ENCODE measurements at regions not wholly inside any gene's neighbourhood (a gene's known extent, or its start where the extent isn't known, plus 50 kb on each side); places are given as distances from the start of the nearest gene placed in this dataset.

GRCh38 chr1:87715471-87715870 is 386.8 kb downstream of the LMO4 start:
- TF ChIP-seq ARNTL (CRISPR knock-in tag; IDR thresholded peaks at IDR 0.05; ENCODE audit: borderline replicate concordance, low read depth): no peak
- TF ChIP-seq ZFP30 (CRISPR knock-in tag; IDR thresholded peaks at IDR 0.05): no peak
- TF ChIP-seq CREB5 (CRISPR knock-in tag; IDR thresholded peaks at IDR 0.05; ENCODE audit: low read depth): no peak
- no peak for TF ChIP-seq PATZ1 (CRISPR knock-in tag; IDR thresholded peaks at IDR 0.05; ENCODE audit: borderline replicate concordance)
- TF ChIP-seq TCF4 (CRISPR knock-in tag; IDR thresholded peaks at IDR 0.05; ENCODE audit: borderline replicate concordance): no peak
- TF ChIP-seq RARB (CRISPR knock-in tag; IDR thresholded peaks at IDR 0.05): no peak
- no peak for TF ChIP-seq GLIS3 (CRISPR knock-in tag; IDR thresholded peaks at IDR 0.05)
- no peak for TF ChIP-seq ZNF565 (CRISPR knock-in tag; conservative IDR thresholded peaks at IDR 0.05; ENCODE audit: low read depth)
- no peak for TF ChIP-seq ZNF70 (CRISPR knock-in tag; IDR thresholded peaks at IDR 0.05)
- TF ChIP-seq ISL1 (CRISPR knock-in tag; IDR thresholded peaks at IDR 0.05): 0 out of 2 replicates have a peak, but pooled peaks have one; percentile 22
- no peak for TF ChIP-seq ZNF8 (CRISPR knock-in tag; IDR thresholded peaks at IDR 0.05)
- no peak for TF ChIP-seq TSHZ2 (CRISPR knock-in tag; IDR thresholded peaks at IDR 0.05)
